ENCODE measurements at regions not wholly inside any gene's neighbourhood (a gene's known extent, or its start where the extent isn't known, plus 50 kb on each side); places are given as distances from the start of the nearest gene placed in this dataset.

GRCh38 chr4:58541926-58542325, 1431.7 kb upstream of the IGFBP7 start:
- TF ChIP-seq, protein P1, sequence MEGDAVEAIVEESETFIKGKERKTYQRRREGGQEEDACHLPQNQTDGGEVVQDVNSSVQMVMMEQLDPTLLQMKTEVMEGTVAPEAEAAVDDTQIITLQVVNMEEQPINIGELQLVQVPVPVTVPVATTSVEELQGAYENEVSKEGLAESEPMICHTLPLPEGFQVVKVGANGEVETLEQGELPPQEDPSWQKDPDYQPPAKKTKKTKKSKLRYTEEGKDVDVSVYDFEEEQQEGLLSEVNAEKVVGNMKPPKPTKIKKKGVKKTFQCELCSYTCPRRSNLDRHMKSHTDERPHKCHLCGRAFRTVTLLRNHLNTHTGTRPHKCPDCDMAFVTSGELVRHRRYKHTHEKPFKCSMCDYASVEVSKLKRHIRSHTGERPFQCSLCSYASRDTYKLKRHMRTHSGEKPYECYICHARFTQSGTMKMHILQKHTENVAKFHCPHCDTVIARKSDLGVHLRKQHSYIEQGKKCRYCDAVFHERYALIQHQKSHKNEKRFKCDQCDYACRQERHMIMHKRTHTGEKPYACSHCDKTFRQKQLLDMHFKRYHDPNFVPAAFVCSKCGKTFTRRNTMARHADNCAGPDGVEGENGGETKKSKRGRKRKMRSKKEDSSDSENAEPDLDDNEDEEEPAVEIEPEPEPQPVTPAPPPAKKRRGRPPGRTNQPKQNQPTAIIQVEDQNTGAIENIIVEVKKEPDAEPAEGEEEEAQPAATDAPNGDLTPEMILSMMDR (IDR thresholded peaks at IDR 0.05) = no peak
- TF ChIP-seq POLR2A (IDR thresholded peaks at IDR 0.05) = no peak
